SK-N-SH (cell line): ENCODE measurements at regions not wholly inside any gene's neighbourhood (a gene's known extent, or its start where the extent isn't known, plus 50 kb on each side); places are given as distances from the start of the nearest gene placed in this dataset.

Source experiments
- CTCF ChIA-PET: fragments of 300-600, 350-600 bp; formaldehyde crosslinking; extraction: SDS; loops from one replicate; lab custom pipeline; 2021; lab: Yijun Ruan, JAX
- POLR2A ChIA-PET: fragments of 350-600 bp; sonication (Branson Sonifier 250); formaldehyde crosslinking; extraction: SDS; loops from one replicate; lab custom pipeline; 2020; ENCODE audit warnings: antibody characterized with exemption, inconsistent platforms; lab: Yijun Ruan, JAX
- DNase-seq: peaks from one replicate; pipeline ENCODE4 v3.0.0; 2012
- H2AFZ ChIP-seq: fragments of 200-600 bp; sonication (generic); 2 replicates; pipeline ENCODE4 v1.8.1; 2016; ENCODE audit warnings: antibody characterized with exemption, mild to moderate bottlenecking, low read depth
- H3F3A ChIP-seq: fragments of 200-600 bp; sonication (generic); replicated peaks from 2 replicates; pipeline ENCODE3; 2016; ENCODE audit warnings: antibody characterized with exemption, mild to moderate bottlenecking; ENCODE audit not compliant: insufficient read depth
- H3K27ac ChIP-seq, 2 experiments: fragments of 200-500 bp in 1 of 2; fragments of 200-600 bp in 1 of 2; sonication (Bioruptor generic) in 1 of 2; sonication (generic), shearing (Covaris generic) in 1 of 2; 2 replicates each; pipeline versions ENCODE4 v1.5.1 to v1.6.1; 2014 to 2016; ENCODE audit warnings: low read depth in 2 of 2, inconsistent platforms in 1 of 2, low read length in 1 of 2, mild to moderate bottlenecking in 1 of 2, mixed read lengths in 1 of 2
- H3K27me3 ChIP-seq: fragments of 200-600 bp; sonication (generic), shearing (Covaris generic); 2 replicates; pipeline ENCODE4 v1.6.1; 2016; ENCODE audit warnings: mixed run types; ENCODE audit not compliant: insufficient read depth
- H3K36me3 ChIP-seq, 2 experiments: fragments of 200-500 bp in 1 of 2; fragments of 200-600 bp in 1 of 2; sonication (Bioruptor generic) in 1 of 2; sonication (generic) in 1 of 2; replicated peaks in 1 of 2; 2 replicates each; pipeline versions ENCODE3 to v1.5.1; 2014 to 2016; ENCODE audit warnings: low read length in 1 of 2, mild to moderate bottlenecking in 1 of 2; ENCODE audit not compliant: insufficient read depth in 2 of 2, control insufficient read depth in 1 of 2
- H3K4me1 ChIP-seq, 2 experiments: fragments of 200-500 bp in 1 of 2; fragments of 200-600 bp in 1 of 2; sonication (Bioruptor generic) in 1 of 2; sonication (generic), shearing (Covaris generic) in 1 of 2; 2 replicates each; pipeline versions ENCODE4 v1.5.1 to v1.6.1; 2014 to 2016; ENCODE audit warnings: low read depth in 1 of 2, low read length in 1 of 2, mixed run types in 1 of 2; ENCODE audit not compliant: insufficient read depth in 2 of 2, control insufficient read depth in 1 of 2
- H3K4me2 ChIP-seq: fragments of 200-600 bp; sonication (generic), shearing (Covaris generic); 2 replicates; pipeline ENCODE4 v1.6.1; 2017; ENCODE audit warnings: mixed run types
- H3K4me3 ChIP-seq, 2 experiments: fragments of 200-500 bp in 1 of 2; fragments of 200-600 bp in 1 of 2; sonication (Bioruptor generic) in 1 of 2; sonication (generic), shearing (Covaris generic) in 1 of 2; 2 replicates each; pipeline versions ENCODE4 v1.5.1 to v1.8.1; 2014 to 2016; ENCODE audit warnings: low read depth in 2 of 2, inconsistent platforms in 1 of 2, low read length in 1 of 2, mild to moderate bottlenecking in 1 of 2, mixed read lengths in 1 of 2, moderate library complexity in 1 of 2
- H3K79me2 ChIP-seq: fragments of 200-600 bp; sonication (generic); 2 replicates; pipeline ENCODE4 v1.8.1; 2017; ENCODE audit warnings: mild to moderate bottlenecking; ENCODE audit not compliant: insufficient read depth
- H3K9ac ChIP-seq: fragments of 200-600 bp; sonication (generic); 2 replicates; pipeline ENCODE4 v1.6.1; 2017; ENCODE audit warnings: mixed run types
- H3K9me2 ChIP-seq: fragments of 200-600 bp; sonication (generic); 2 replicates; pipeline ENCODE4 v1.6.1; 2017; ENCODE audit warnings: mixed run types
- H3K9me3 ChIP-seq: fragments of 200-600 bp; sonication (generic); 2 replicates; pipeline ENCODE4 v1.6.1; 2017; ENCODE audit warnings: mixed run types, mild to moderate bottlenecking, moderate library complexity
- H4K20me1 ChIP-seq: fragments of 200-600 bp; sonication (generic); 2 replicates; pipeline ENCODE4 v1.6.1; 2017; ENCODE audit warnings: mild to moderate bottlenecking, mixed run types; ENCODE audit not compliant: insufficient read depth
- EP300 ChIP-seq, 2 experiments: IDR thresholded peaks; 2 replicates each; pipeline versions ENCODE4 v1.4.0 to v1.6.1; 2012; ENCODE audit warnings: borderline replicate concordance in 1 of 2, low read depth in 1 of 2, low read length in 1 of 2
- FOSL2 ChIP-seq: IDR thresholded peaks from 2 replicates; pipeline ENCODE4 v1.4.0; 2012; ENCODE audit warnings: low read depth, mild to moderate bottlenecking, moderate library complexity, borderline replicate concordance
- FOXJ3 ChIP-seq: sonication (generic); formaldehyde crosslinking; IDR thresholded peaks from 2 replicates; pipeline ENCODE4 v1.5.1; 2020; ENCODE audit warnings: mild to moderate bottlenecking, missing genetic modification reagents
- FOXM1 ChIP-seq: IDR thresholded peaks from 2 replicates; pipeline ENCODE4 v1.4.0; 2012; ENCODE audit warnings: low read depth, mild to moderate bottlenecking
- GABPA ChIP-seq: IDR thresholded peaks from 2 replicates; pipeline ENCODE4 v1.4.0; 2012; ENCODE audit warnings: low read depth, mild to moderate bottlenecking
- IRF3 ChIP-seq: fragments of 150-350 bp; IDR thresholded peaks from 2 replicates; pipeline ENCODE4 v1.6.1; 2016; ENCODE audit warnings: mild to moderate bottlenecking, low read depth, low read length
- JUND ChIP-seq: IDR thresholded peaks from 2 replicates; pipeline ENCODE4 v1.4.0; 2012
- MAX ChIP-seq: IDR thresholded peaks from 2 replicates; pipeline ENCODE4 v1.4.0; 2012; ENCODE audit warnings: low read depth
- MEF2A ChIP-seq: IDR thresholded peaks from 2 replicates; pipeline ENCODE4 v1.4.0; 2012; ENCODE audit warnings: low read depth, borderline replicate concordance
- MXI1 ChIP-seq: IDR thresholded peaks from 2 replicates; pipeline ENCODE4 v1.6.1; 2012; ENCODE audit warnings: mild to moderate bottlenecking, low read depth, low read length, improper control_type of control experiment
- POLR2AphosphoS5 ChIP-seq: IDR thresholded peaks from 2 replicates; pipeline ENCODE4 v1.6.1; 2012; ENCODE audit warnings: low read depth, low read length
- RFX5 ChIP-seq: IDR thresholded peaks from 2 replicates; pipeline ENCODE4 v1.6.1; 2012; ENCODE audit warnings: mild to moderate bottlenecking, improper control_type of control experiment, low read length
- RXRA ChIP-seq: IDR thresholded peaks from 2 replicates; pipeline ENCODE4 v1.4.0; 2012; ENCODE audit warnings: low read depth, mild to moderate bottlenecking, borderline replicate concordance
- SIN3A ChIP-seq: IDR thresholded peaks from 2 replicates; pipeline ENCODE4 v1.6.1; 2012; ENCODE audit warnings: low read depth, mild to moderate bottlenecking, low read length, moderate library complexity, borderline replicate concordance
- SMC3 ChIP-seq: IDR thresholded peaks from 2 replicates; pipeline ENCODE4 v1.6.1; 2012; ENCODE audit warnings: low read depth, low read length, improper control_type of control experiment
- TAF1 ChIP-seq: IDR thresholded peaks from 2 replicates; pipeline ENCODE4 v1.6.1; 2012; ENCODE audit warnings: low read depth, mild to moderate bottlenecking, low read length, moderate library complexity, borderline replicate concordance
- WGBS: methylation state at CpG from one replicate; pipeline ENCODE4 v1.1.6; 2017; ENCODE audit warnings: low lambda C conversion rate; 5-methylcytosine and 5-hydroxymethylcytosine counted together
- TF ChIP-seq, protein P1 (sequence below): IDR thresholded peaks from 2 replicates; pipeline ENCODE4 v1.6.1; 2012; ENCODE audit warnings: mild to moderate bottlenecking, low read depth, low read length, moderate library complexity
- TF ChIP-seq, protein P2 (sequence below): IDR thresholded peaks from 2 replicates; pipeline ENCODE4 v1.4.0; 2012; ENCODE audit warnings: low read depth, borderline replicate concordance
- TF ChIP-seq, protein P3 (sequence below): fragments of 150-350 bp; IDR thresholded peaks from 2 replicates; pipeline ENCODE4 v1.6.1; 2017; ENCODE audit warnings: antibody characterized with exemption, low read length, low read depth, borderline replicate concordance

- Histone ChIP-seq H4K20me1 (no peaks in the 10 kb centered on the region), H3K27me3 (no peaks in the 10 kb centered on the region), H3K4me3 (no peak overlapping the region), H3K36me3 (no peaks in the 10 kb centered on the region), H3F3A (no peaks in the 10 kb centered on the region), H3K4me2 (no peak overlapping the region), H3K79me2 (no peaks in the 10 kb centered on the region), H3K9me3 (no peaks in the 10 kb centered on the region), H3K9ac (no peak overlapping the region), H3K9me2 (no peaks in the 10 kb centered on the region), H3K27ac (no peak overlapping the region), H2AFZ (no peak overlapping the region), H3K4me1 (no peaks in the 10 kb centered on the region)
- no peak for DNase-seq
- ChIA-PET POLR2A (no interaction called here), CTCF (no interaction called here)
- TF ChIP-seq IRF3 = no peak
- TF ChIP-seq SMC3 = no peak
- no peak for TF ChIP-seq TAF1
- no peak for TF ChIP-seq GABPA
- TF ChIP-seq JUND = no peak
- TF ChIP-seq EP300 (IDR thresholded peaks at IDR 0.05; ENCODE audit: borderline replicate concordance in 1 of 2, low read depth in 1 of 2, low read length in 1 of 2) = no peak
- TF ChIP-seq RXRA = no peak
- TF ChIP-seq, protein P1, sequence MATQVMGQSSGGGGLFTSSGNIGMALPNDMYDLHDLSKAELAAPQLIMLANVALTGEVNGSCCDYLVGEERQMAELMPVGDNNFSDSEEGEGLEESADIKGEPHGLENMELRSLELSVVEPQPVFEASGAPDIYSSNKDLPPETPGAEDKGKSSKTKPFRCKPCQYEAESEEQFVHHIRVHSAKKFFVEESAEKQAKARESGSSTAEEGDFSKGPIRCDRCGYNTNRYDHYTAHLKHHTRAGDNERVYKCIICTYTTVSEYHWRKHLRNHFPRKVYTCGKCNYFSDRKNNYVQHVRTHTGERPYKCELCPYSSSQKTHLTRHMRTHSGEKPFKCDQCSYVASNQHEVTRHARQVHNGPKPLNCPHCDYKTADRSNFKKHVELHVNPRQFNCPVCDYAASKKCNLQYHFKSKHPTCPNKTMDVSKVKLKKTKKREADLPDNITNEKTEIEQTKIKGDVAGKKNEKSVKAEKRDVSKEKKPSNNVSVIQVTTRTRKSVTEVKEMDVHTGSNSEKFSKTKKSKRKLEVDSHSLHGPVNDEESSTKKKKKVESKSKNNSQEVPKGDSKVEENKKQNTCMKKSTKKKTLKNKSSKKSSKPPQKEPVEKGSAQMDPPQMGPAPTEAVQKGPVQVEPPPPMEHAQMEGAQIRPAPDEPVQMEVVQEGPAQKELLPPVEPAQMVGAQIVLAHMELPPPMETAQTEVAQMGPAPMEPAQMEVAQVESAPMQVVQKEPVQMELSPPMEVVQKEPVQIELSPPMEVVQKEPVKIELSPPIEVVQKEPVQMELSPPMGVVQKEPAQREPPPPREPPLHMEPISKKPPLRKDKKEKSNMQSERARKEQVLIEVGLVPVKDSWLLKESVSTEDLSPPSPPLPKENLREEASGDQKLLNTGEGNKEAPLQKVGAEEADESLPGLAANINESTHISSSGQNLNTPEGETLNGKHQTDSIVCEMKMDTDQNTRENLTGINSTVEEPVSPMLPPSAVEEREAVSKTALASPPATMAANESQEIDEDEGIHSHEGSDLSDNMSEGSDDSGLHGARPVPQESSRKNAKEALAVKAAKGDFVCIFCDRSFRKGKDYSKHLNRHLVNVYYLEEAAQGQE = no peak
- no peak for TF ChIP-seq POLR2AphosphoS5
- TF ChIP-seq, protein P2, sequence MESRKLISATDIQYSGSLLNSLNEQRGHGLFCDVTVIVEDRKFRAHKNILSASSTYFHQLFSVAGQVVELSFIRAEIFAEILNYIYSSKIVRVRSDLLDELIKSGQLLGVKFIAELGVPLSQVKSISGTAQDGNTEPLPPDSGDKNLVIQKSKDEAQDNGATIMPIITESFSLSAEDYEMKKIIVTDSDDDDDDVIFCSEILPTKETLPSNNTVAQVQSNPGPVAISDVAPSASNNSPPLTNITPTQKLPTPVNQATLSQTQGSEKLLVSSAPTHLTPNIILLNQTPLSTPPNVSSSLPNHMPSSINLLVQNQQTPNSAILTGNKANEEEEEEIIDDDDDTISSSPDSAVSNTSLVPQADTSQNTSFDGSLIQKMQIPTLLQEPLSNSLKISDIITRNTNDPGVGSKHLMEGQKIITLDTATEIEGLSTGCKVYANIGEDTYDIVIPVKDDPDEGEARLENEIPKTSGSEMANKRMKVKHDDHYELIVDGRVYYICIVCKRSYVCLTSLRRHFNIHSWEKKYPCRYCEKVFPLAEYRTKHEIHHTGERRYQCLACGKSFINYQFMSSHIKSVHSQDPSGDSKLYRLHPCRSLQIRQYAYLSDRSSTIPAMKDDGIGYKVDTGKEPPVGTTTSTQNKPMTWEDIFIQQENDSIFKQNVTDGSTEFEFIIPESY = no peak
- TF ChIP-seq MAX = no peak
- no peak for TF ChIP-seq RFX5
- no peak for TF ChIP-seq FOXM1
- TF ChIP-seq MXI1 = no peak
- no peak for TF ChIP-seq MEF2A
- TF ChIP-seq FOSL2 = no peak
- TF ChIP-seq SIN3A = no peak
- no peak for TF ChIP-seq FOXJ3
- TF ChIP-seq, protein P3, sequence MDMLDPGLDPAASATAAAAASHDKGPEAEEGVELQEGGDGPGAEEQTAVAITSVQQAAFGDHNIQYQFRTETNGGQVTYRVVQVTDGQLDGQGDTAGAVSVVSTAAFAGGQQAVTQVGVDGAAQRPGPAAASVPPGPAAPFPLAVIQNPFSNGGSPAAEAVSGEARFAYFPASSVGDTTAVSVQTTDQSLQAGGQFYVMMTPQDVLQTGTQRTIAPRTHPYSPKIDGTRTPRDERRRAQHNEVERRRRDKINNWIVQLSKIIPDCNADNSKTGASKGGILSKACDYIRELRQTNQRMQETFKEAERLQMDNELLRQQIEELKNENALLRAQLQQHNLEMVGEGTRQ = no peak
- WGBS = 14% methylated on average over 4 of the region's 4 CpGs
Measured at GRCh38 chr14:27725482-27725881, 1041.1 kb upstream of the FOXG1 start.
